Esophagus squamous epithelium (tissue), 4 donors: ENCODE measurements at regions not wholly inside any gene's neighbourhood (a gene's known extent, or its start where the extent isn't known, plus 50 kb on each side); places are given as distances from the start of the nearest gene placed in this dataset.
"Not testable (repeated sequence)": the region's sequence is repeated elsewhere in the genome, so short reads cannot be mapped to it uniquely, and the experiment has no call there.

Experiments
- CTCF ChIP-seq, 6 experiments: fragments of 450-650 bp in 4 of 6; fragments of 200-600 bp in 2 of 6; sonication (generic) in 2 of 6; IDR thresholded peaks; one replicate each; pipeline ENCODE4 v1.5.1; 2016 to 2019; ENCODE audit warnings: antibody characterized with exemption in 6 of 6, mild to moderate bottlenecking in 4 of 6, moderate library complexity in 4 of 6
- POLR2A ChIP-seq, 4 donors: fragments of 450-650 bp; IDR thresholded peaks; one replicate each; pipeline ENCODE4 v1.6.1; 2017; ENCODE audit warnings: antibody characterized with exemption in 4 of 4, mild to moderate bottlenecking in 4 of 4, moderate library complexity in 3 of 4

GRCh38 chr14:71435641-71436040, 496.6 kb upstream of the RGS6 start:
- not testable (repeated sequence) for TF ChIP-seq CTCF, POLR2A (IDR thresholded peaks at IDR 0.05)
